HCT116 (cell line): ENCODE measurements at regions not wholly inside any gene's neighbourhood (a gene's known extent, or its start where the extent isn't known, plus 50 kb on each side); places are given as distances from the start of the nearest gene placed in this dataset.

Source experiments
- CTCF ChIP-seq, 3 experiments: fragments of 200-600 bp in 1 of 3; sonication (generic) in 1 of 3; IDR thresholded peaks in 2 of 3; conservative IDR thresholded peaks in 1 of 3; 2 replicates each; pipeline ENCODE4 v1.5.1; 2012 to 2017; ENCODE audit warnings: low read depth in 2 of 3, low read length in 2 of 3, antibody characterized with exemption in 1 of 3, borderline replicate concordance in 1 of 3, control low read depth in 1 of 3, mild to moderate bottlenecking in 1 of 3, mixed read lengths in 1 of 3, mixed run types in 1 of 3, moderate library complexity in 1 of 3; ENCODE audit not compliant: insufficient read depth in 1 of 3
- ELF1 ChIP-seq: IDR thresholded peaks from 2 replicates; pipeline ENCODE4 v1.6.1; 2012; ENCODE audit warnings: low read depth, borderline replicate concordance
- FOSL1 ChIP-seq: IDR thresholded peaks from 2 replicates; pipeline ENCODE4 v1.6.1; 2012; ENCODE audit warnings: low read depth
- JUND ChIP-seq: IDR thresholded peaks from 2 replicates; pipeline ENCODE4 v1.6.1; 2012
- TCF7L2 ChIP-seq: IDR thresholded peaks from 2 replicates; pipeline ENCODE4 v1.7.0; 2011; ENCODE audit warnings: borderline replicate concordance, inconsistent platforms; ENCODE audit not compliant: insufficient read depth, insufficient read length; ENCODE audit errors: extremely low read depth

GRCh38 chr21:35779690-35780570, 280.4 kb downstream of the SETD4 start:
- no peak for TF ChIP-seq CTCF (IDR thresholded peaks at IDR 0.05 in 2 of 3, conservative IDR thresholded peaks at IDR 0.05 in 1 of 3; ENCODE audit: borderline replicate concordance in 1 of 3, insufficient read depth in 1 of 3, low read depth in 2 of 3, low read length in 2 of 3)
- TF ChIP-seq TCF7L2: no peak
- TF ChIP-seq ELF1: no peak
- TF ChIP-seq JUND: no peak
- TF ChIP-seq FOSL1: no peak
